ENCODE measurements at regions not wholly inside any gene's neighbourhood (a gene's known extent, or its start where the extent isn't known, plus 50 kb on each side); places are given as distances from the start of the nearest gene placed in this dataset. TPM values are rescaled to one million over a fixed set of nuclear protein-coding genes. Genes with fewer than 3 reads are reported as not detected.

DNA sequence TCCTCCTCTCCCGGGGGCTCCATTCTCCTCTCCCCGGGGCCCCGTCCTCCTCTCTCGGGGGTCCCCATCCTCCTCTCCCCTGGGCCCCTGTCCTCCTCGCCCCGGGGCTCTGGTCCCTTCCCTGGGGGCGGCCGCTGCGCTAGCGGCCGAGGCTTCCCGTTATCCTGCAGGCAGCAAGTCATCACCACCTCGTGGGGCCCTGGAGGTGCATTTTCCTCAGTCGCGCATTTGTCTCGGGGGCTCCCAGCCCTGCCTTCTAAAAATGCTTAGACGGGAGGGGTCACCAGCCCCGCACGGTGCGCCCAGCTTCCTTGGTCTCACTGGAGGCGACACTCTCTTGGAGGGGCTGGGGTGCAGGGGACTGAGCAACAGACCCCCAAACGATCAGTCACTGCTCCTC lies 216.5 kb downstream of the QKI start:
- no peaks in the 10 kb centered on the region for H3K9me2 ChIP-seq (replicated peaks; ENCODE audit: insufficient read depth)

DNA sequence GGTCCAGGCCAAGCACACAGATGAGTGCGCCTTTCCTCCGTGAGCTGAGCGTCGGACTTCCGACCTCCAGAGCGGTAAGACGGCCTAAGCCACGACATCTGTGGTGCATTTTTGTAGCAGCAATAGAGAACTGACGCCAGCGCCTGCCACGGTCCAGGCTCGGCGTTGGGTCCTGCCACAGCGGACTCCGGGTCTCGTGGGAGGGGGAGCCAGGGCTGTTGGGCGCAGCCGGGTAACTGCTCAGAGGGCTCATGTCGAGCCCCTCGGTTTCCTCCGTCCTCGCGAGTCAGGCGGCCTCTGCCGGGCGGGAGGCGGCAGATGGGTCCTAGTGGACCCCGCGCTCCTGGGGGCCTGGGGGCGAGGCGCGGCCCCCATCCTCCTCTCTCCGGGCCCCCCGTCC lies 216.1 kb downstream of the QKI start:
- WGBS (ENCODE audit: low lambda C conversion rate, missing lambda C conversion rate): 96% methylated on average over 28 of the region's 34 CpGs
- TF ChIP-seq, protein P1, sequence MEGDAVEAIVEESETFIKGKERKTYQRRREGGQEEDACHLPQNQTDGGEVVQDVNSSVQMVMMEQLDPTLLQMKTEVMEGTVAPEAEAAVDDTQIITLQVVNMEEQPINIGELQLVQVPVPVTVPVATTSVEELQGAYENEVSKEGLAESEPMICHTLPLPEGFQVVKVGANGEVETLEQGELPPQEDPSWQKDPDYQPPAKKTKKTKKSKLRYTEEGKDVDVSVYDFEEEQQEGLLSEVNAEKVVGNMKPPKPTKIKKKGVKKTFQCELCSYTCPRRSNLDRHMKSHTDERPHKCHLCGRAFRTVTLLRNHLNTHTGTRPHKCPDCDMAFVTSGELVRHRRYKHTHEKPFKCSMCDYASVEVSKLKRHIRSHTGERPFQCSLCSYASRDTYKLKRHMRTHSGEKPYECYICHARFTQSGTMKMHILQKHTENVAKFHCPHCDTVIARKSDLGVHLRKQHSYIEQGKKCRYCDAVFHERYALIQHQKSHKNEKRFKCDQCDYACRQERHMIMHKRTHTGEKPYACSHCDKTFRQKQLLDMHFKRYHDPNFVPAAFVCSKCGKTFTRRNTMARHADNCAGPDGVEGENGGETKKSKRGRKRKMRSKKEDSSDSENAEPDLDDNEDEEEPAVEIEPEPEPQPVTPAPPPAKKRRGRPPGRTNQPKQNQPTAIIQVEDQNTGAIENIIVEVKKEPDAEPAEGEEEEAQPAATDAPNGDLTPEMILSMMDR (IDR thresholded peaks at IDR 0.05; ENCODE audit: poor library complexity): no peak
- TF ChIP-seq EZH2phosphoT487 (IDR thresholded peaks at IDR 0.05; ENCODE audit: low read depth, severe bottlenecking, unreplicated experiment) (no peak), EZH2 (IDR thresholded peaks at IDR 0.05; ENCODE audit: borderline replicate concordance) (no peak)
- H3K9me3 ChIP-seq (ENCODE audit: low read depth): no peaks in the 10 kb centered on the region
- no peak overlapping the region for H3K27ac ChIP-seq
- H3K9me2 ChIP-seq (replicated peaks; ENCODE audit: insufficient read depth): no peaks in the 10 kb centered on the region
- H3K4me3 ChIP-seq: no peak overlapping the region
- no peaks in the 10 kb centered on the region for H3K79me2 ChIP-seq
- H3K27me3 ChIP-seq: no peaks in the 10 kb centered on the region
- H3K4me1 ChIP-seq (ENCODE audit: insufficient read depth): no peaks in the 10 kb centered on the region
- H3K36me3 ChIP-seq (replicated peaks; ENCODE audit: insufficient read depth, low read depth): no peaks in the 10 kb centered on the region
- no peak overlapping the region for H3K4me2 ChIP-seq
- H2AFZ ChIP-seq: no peak overlapping the region
- DNase-seq (ENCODE audit: low spot score): no peak
- no peaks in the 10 kb centered on the region for H4K20me1 ChIP-seq (ENCODE audit: insufficient read depth, poor library complexity, severe bottlenecking)

More for the DNA sequence above, 216.5 kb downstream of the QKI start:
- Histone ChIP-seq H3K27ac (no peak overlapping the region), H3K27me3 (no peaks in the 10 kb centered on the region), H3K79me2 (no peaks in the 10 kb centered on the region), H3K4me2 (no peak overlapping the region), H3K9me3 (ENCODE audit: low read depth) (no peaks in the 10 kb centered on the region), H3K36me3 (replicated peaks; ENCODE audit: insufficient read depth, low read depth) (no peaks in the 10 kb centered on the region), H3K4me1 (ENCODE audit: insufficient read depth) (no peaks in the 10 kb centered on the region), H3K4me3 (no peak overlapping the region), H4K20me1 (ENCODE audit: insufficient read depth, poor library complexity, severe bottlenecking) (no peaks in the 10 kb centered on the region), H2AFZ (no peak overlapping the region)
- DNase-seq (ENCODE audit: low spot score): no peak
- 98% methylated on average over 10 of the region's 22 CpGs for WGBS (ENCODE audit: low lambda C conversion rate, missing lambda C conversion rate)
- TF ChIP-seq EZH2 (IDR thresholded peaks at IDR 0.05; ENCODE audit: borderline replicate concordance) (no peak), EZH2phosphoT487 (IDR thresholded peaks at IDR 0.05; ENCODE audit: low read depth, severe bottlenecking, unreplicated experiment) (no peak)
- TF ChIP-seq, protein P1 (IDR thresholded peaks at IDR 0.05; ENCODE audit: poor library complexity): no peak

- no peaks in the 10 kb centered on the region for H3K9me3 ChIP-seq (ENCODE audit: low read depth)
- no peak overlapping the region for H3K27ac ChIP-seq
- H3K4me2 ChIP-seq: no peak overlapping the region
- WGBS (ENCODE audit: low lambda C conversion rate, missing lambda C conversion rate): 97% methylated on average over 16 of the region's 16 CpGs
- no peak overlapping the region for H2AFZ ChIP-seq
- H4K20me1 ChIP-seq (ENCODE audit: insufficient read depth, poor library complexity, severe bottlenecking): no peaks in the 10 kb centered on the region
- no peak overlapping the region for H3K4me3 ChIP-seq
- H3K4me1 ChIP-seq (ENCODE audit: insufficient read depth): no peaks in the 10 kb centered on the region
- no peak for DNase-seq (ENCODE audit: low spot score)
- no peaks in the 10 kb centered on the region for H3K27me3 ChIP-seq
- no peaks in the 10 kb centered on the region for H3K79me2 ChIP-seq
- no peaks in the 10 kb centered on the region for H3K36me3 ChIP-seq (replicated peaks; ENCODE audit: insufficient read depth, low read depth)
- no peaks in the 10 kb centered on the region for H3K9me2 ChIP-seq (replicated peaks; ENCODE audit: insufficient read depth)
- TF ChIP-seq, protein P1 (IDR thresholded peaks at IDR 0.05; ENCODE audit: poor library complexity): no peak
- TF ChIP-seq EZH2phosphoT487 (IDR thresholded peaks at IDR 0.05; ENCODE audit: low read depth, severe bottlenecking, unreplicated experiment) (no peak), EZH2 (IDR thresholded peaks at IDR 0.05; ENCODE audit: borderline replicate concordance) (no peak)
Observed at GRCh38 chr6:163630096-163630495, 215.6 kb downstream of the QKI start.

Small RNAs in the stretch of these regions (small RNA-seq; reads per million reads assigned to genes)
- not detected for gene RN7SL366P
